Uterus (tissue), 3 donors: ENCODE measurements at regions not wholly inside any gene's neighbourhood (a gene's known extent, or its start where the extent isn't known, plus 50 kb on each side); places are given as distances from the start of the nearest gene placed in this dataset.

Experiments
- DNase-seq, 2 donors: peaks; one replicate each; pipeline ENCODE4 v3.0.0-alpha.2; 2019 to 2020
- H3K27ac ChIP-seq, 2 donors: fragments of 200-600 bp; sonication (generic); 1 replicate in 1 of 2; 2 replicates in 1 of 2; pipeline ENCODE4 v1.5.1; 2016 to 2018
- H3K27me3 ChIP-seq, 2 donors: fragments of 200-600 bp; sonication (generic); one replicate each; pipeline ENCODE4 v1.5.1; 2018 to 2019; ENCODE audit warnings: control low read depth in 1 of 2
- H3K36me3 ChIP-seq, 2 donors: fragments of 200-600 bp; sonication (generic); one replicate each; pipeline ENCODE4 v1.5.1; 2019; ENCODE audit warnings: control low read depth in 1 of 2
- H3K4me1 ChIP-seq, 2 donors: fragments of 200-600 bp; sonication (generic); one replicate each; pipeline ENCODE4 v1.5.1; 2018 to 2019; ENCODE audit warnings: control low read depth in 1 of 2
- H3K4me3 ChIP-seq, 2 donors: fragments of 200-600 bp; sonication (generic); 1 replicate in 1 of 2; 2 replicates in 1 of 2; pipeline ENCODE4 v1.5.1; 2018 to 2019; ENCODE audit warnings: mild to moderate bottlenecking in 1 of 2
- H3K9me3 ChIP-seq, 2 donors: fragments of 200-600 bp; sonication (generic); one replicate each; pipeline ENCODE4 v1.5.1; 2019; ENCODE audit warnings: control low read depth in 1 of 2
- CTCF ChIP-seq, 4 experiments: fragments of 200-600 bp in 2 of 4; fragments of 450-650 bp in 2 of 4; sonication (generic) in 2 of 4; IDR thresholded peaks; one replicate each; pipeline ENCODE4 v1.5.1; 2016 to 2019; ENCODE audit warnings: antibody characterized with exemption in 4 of 4, mild to moderate bottlenecking in 2 of 4, moderate library complexity in 1 of 4
- POLR2A ChIP-seq, 2 donors: fragments of 450-650 bp; IDR thresholded peaks; one replicate each; pipeline ENCODE4 v1.6.1; 2016; ENCODE audit warnings: antibody characterized with exemption in 2 of 2, mild to moderate bottlenecking in 1 of 2, moderate library complexity in 1 of 2
- intact Hi-C: fragments of 100-400 bp; cut with DNase I; formaldehyde crosslinking; loops from one replicate; pipeline ENCODE4 v1.15.1; 2023; ENCODE audit warnings: low total_unique reads
- donor health status: DM: yes; HTN: yes; CAD: no.

GRCh38 chr6:114564302-114564933, 221.6 kb upstream of the HS3ST5 start:
- TF ChIP-seq CTCF (IDR thresholded peaks at IDR 0.05) (no peak), POLR2A (IDR thresholded peaks at IDR 0.05) (no peak)
- no peak for DNase-seq
- no peaks in the 10 kb centered on the region for H3K36me3 ChIP-seq
- no peaks in the 10 kb centered on the region for H3K4me1 ChIP-seq
- H3K9me3 ChIP-seq: no peaks in the 10 kb centered on the region
- H3K4me3 ChIP-seq: no peak overlapping the region
- intact Hi-C loops: no loop called here
- no peak overlapping the region for H3K27ac ChIP-seq
- H3K27me3 ChIP-seq: no peaks in the 10 kb centered on the region

DNA sequence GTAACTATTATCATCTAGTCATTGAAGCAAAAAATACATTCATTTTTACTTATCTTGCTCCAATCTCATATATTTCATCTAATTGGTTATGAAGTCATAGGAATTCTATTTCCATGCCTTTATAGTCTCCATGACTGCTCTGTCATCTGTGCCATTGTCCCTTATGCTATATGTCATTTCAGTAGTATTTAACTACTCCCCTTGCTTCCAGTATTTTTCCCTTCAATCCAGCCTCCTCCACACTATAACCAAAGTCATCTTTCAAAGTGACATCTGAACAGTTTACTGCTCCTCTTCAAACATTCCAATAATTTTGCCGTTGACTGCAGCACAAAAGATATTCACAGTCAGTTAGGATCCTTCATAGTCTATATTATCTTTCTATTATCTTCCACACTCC, 216.6 kb upstream of the HS3ST5 start:
- no peak for TF ChIP-seq CTCF (IDR thresholded peaks at IDR 0.05)
- no peak for TF ChIP-seq POLR2A (IDR thresholded peaks at IDR 0.05)
- intact Hi-C loops: no loop called here
- Histone ChIP-seq H3K27me3 (no peaks in the 10 kb centered on the region), H3K36me3 (no peaks in the 10 kb centered on the region), H3K4me1 (no peaks in the 10 kb centered on the region), H3K27ac (no peak overlapping the region), H3K4me3 (no peak overlapping the region), H3K9me3 (no peaks in the 10 kb centered on the region)
- no peak for DNase-seq

DNA sequence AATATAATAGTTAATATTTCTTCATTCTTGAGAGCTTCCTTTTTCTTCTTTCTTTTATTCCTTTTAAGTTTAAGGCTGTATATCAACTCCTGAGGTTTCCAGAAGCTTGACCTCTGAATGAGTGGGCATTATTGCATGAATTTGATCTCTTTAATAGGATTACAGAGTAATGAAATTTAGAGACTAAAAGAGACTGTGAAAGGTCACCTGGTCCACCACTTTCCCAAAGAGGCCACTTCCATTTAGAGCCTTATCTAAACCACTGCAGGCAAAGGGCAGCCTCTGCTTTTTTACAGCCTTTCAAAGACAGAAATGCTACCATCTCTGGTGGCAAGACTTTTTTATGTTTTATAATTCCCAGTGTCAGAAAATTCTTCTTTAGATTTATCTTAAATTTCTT, 215.3 kb upstream of the HS3ST5 start:
- H3K27me3 ChIP-seq: no peaks in the 10 kb centered on the region
- TF ChIP-seq CTCF (IDR thresholded peaks at IDR 0.05): no peak
- TF ChIP-seq POLR2A (IDR thresholded peaks at IDR 0.05): no peak
- intact Hi-C loops: no loop called here
- H3K27ac ChIP-seq: no peak overlapping the region
- H3K36me3 ChIP-seq: no peaks in the 10 kb centered on the region
- H3K9me3 ChIP-seq: no peaks in the 10 kb centered on the region
- H3K4me1 ChIP-seq: no peaks in the 10 kb centered on the region
- no peak overlapping the region for H3K4me3 ChIP-seq
- no peak for DNase-seq

DNA sequence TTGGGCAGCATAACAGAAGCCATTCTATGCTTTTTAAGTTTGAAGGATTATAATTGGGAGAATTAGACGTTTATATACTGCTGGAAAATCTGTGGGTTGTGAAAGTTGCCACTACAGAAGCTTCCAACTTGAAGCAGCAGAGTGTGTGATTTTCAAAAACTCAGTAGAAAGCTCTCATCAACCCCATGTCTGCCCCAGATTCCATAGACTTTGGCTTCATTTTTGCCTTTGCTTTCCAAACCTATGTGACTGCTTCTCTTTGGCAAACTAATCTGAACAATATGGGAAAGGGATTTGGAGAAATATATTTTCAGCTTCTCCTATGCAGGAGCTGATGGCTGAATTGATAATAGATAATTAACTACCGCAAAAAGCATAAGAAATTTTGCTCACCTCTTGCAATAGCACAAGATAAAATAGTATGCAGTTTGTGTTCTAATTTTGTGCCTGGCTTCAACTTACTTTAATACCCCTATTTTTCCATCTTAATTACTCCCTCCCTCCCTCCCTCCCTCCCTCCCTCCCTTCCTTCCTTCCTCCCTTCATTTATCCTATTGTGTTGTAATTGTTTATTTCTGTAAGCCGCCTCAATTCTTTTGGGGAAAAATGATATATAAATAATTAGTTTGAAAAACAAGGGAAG, 214.1 kb upstream of the HS3ST5 start:
- TF ChIP-seq POLR2A (IDR thresholded peaks at IDR 0.05) (no peak), CTCF (IDR thresholded peaks at IDR 0.05) (no peak)
- Histone ChIP-seq H3K9me3 (no peaks in the 10 kb centered on the region), H3K36me3 (no peaks in the 10 kb centered on the region), H3K4me1 (no peaks in the 10 kb centered on the region), H3K27me3 (no peaks in the 10 kb centered on the region), H3K4me3 (no peak overlapping the region), H3K27ac (no peak overlapping the region)
- intact Hi-C loops: no loop called here
- DNase-seq: no peak

- H3K27me3 ChIP-seq: no peaks in the 10 kb centered on the region
- intact Hi-C loops: no loop called here
- no peaks in the 10 kb centered on the region for H3K4me1 ChIP-seq
- no peak overlapping the region for H3K4me3 ChIP-seq
- no peak for TF ChIP-seq CTCF (IDR thresholded peaks at IDR 0.05)
- no peak for TF ChIP-seq POLR2A (IDR thresholded peaks at IDR 0.05)
- no peaks in the 10 kb centered on the region for H3K9me3 ChIP-seq
- H3K36me3 ChIP-seq: no peaks in the 10 kb centered on the region
- H3K27ac ChIP-seq: no peak overlapping the region
- no peak for DNase-seq
These were observed 207.5 kb upstream of the HS3ST5 start for GRCh38 chr6:114550316-114550715.
